K562 (cell line): ENCODE measurements at regions not wholly inside any gene's neighbourhood (a gene's known extent, or its start where the extent isn't known, plus 50 kb on each side); places are given as distances from the start of the nearest gene placed in this dataset.

Source experiments
- ATAC-seq: fragments of 200-7000 bp; cut with Tn5 transposase; 3 replicates; pipeline ENCODE4 v1.9.1; 2020; ENCODE audit warnings: moderate library complexity
- BruUV-seq: library from RNA; stranded (reverse); fragments of 400-500 nt; replicated peaks from 2 replicates; lab custom pipeline; 2021; lab: Mats Ljungman, UMichigan
- CTCF ChIA-PET: fragments of 300-600 bp; formaldehyde crosslinking; extraction: SDS; loops from one replicate; lab custom pipeline; 2021; ENCODE audit warnings: low intra/inter-chr PET ratio; lab: Yijun Ruan, JAX
- POLR2A ChIA-PET: fragments of 300-600, 350-650 bp; sonication (Branson Sonifier 250); formaldehyde crosslinking; extraction: SDS; loops from one replicate; lab custom pipeline; 2021; ENCODE audit warnings: antibody characterized with exemption, inconsistent platforms; lab: Yijun Ruan, JAX
- DNase-seq, 4 experiments: peaks; one replicate each; pipeline versions ENCODE4 v3.0.0 to v3.0.0-alpha.2; 2011 to 2018; ENCODE audit warnings: low spot score in 3 of 4, mixed read lengths in 3 of 4; ENCODE audit errors: extremely low read depth in 1 of 4
- FAIRE-seq: peaks from 2 replicates; lab custom pipeline; 2011; peaks lifted over from hg19 to GRCh38; lab: Jason Lieb, UNC
- H2AFZ ChIP-seq: 2 replicates; pipeline ENCODE4 v1.6.0; 2011; ENCODE audit warnings: low read depth, low read length, control low read depth, inconsistent platforms
- H3K27ac ChIP-seq: fragments of 200-600 bp; 3 replicates; pipeline ENCODE4 v1.8.0; 2011; ENCODE audit warnings: low read depth, mild to moderate bottlenecking, control low read depth, inconsistent platforms, low read length, moderate library complexity, mixed read lengths; ENCODE audit errors: extremely low read depth
- H3K27me3 ChIP-seq, 2 experiments: fragments of 300-600 bp in 1 of 2; 2 replicates in 1 of 2; 3 replicates in 1 of 2; pipeline versions ENCODE4 v1.6.0 to v1.8.0; 2011; ENCODE audit warnings: inconsistent platforms in 2 of 2, low read length in 2 of 2, mild to moderate bottlenecking in 1 of 2, mixed read lengths in 1 of 2, moderate library complexity in 1 of 2; ENCODE audit not compliant: control insufficient read depth in 2 of 2, insufficient read depth in 2 of 2
- H3K36me3 ChIP-seq: fragments of 300-600 bp; 3 replicates; pipeline ENCODE4 v1.8.0; 2011; ENCODE audit warnings: mild to moderate bottlenecking, low read length, inconsistent platforms; ENCODE audit not compliant: control insufficient read depth, insufficient read depth
- H3K4me1 ChIP-seq, 2 experiments: fragments of 200-600 bp in 1 of 2; replicated peaks in 1 of 2; 2 replicates in 1 of 2; 3 replicates in 1 of 2; pipeline versions ENCODE4 v1.5.1 to v1.8.0; 2011; ENCODE audit warnings: inconsistent platforms in 2 of 2, low read length in 2 of 2, mild to moderate bottlenecking in 1 of 2, mixed read lengths in 1 of 2, moderate library complexity in 1 of 2; ENCODE audit not compliant: control insufficient read depth in 2 of 2, insufficient read depth in 2 of 2
- H3K4me2 ChIP-seq: 2 replicates; pipeline ENCODE4 v1.6.1; 2011; ENCODE audit warnings: low read length, control low read depth, inconsistent platforms, mixed read lengths; ENCODE audit not compliant: insufficient read depth
- H3K4me3 ChIP-seq: fragments of 200-600 bp; sonication (generic), shearing (Covaris generic); 2 replicates; pipeline ENCODE4 v1.5.1; 2016; ENCODE audit warnings: control low read depth, inconsistent platforms
- H3K79me2 ChIP-seq: fragments of 200-600 bp; 3 replicates; pipeline ENCODE4 v1.8.0; 2011; ENCODE audit warnings: low read length, inconsistent platforms; ENCODE audit not compliant: control insufficient read depth, insufficient read depth
- H3K9ac ChIP-seq, 2 experiments: 2 replicates each; pipeline versions ENCODE4 v1.6.0 to v1.6.1; 2011; ENCODE audit warnings: low read depth in 2 of 2, low read length in 2 of 2, control low read depth in 1 of 2, inconsistent platforms in 1 of 2, mild to moderate bottlenecking in 1 of 2, mixed read lengths in 1 of 2; ENCODE audit not compliant: insufficient read depth in 1 of 2
- H3K9me1 ChIP-seq: one replicate; pipeline ENCODE4 v1.6.0; 2011; ENCODE audit warnings: inconsistent platforms, mild to moderate bottlenecking, low read length, moderate library complexity; ENCODE audit not compliant: control insufficient read depth, insufficient read depth
- H3K9me3 ChIP-seq: replicated peaks from 2 replicates; pipeline ENCODE4 v1.5.1; 2011; ENCODE audit warnings: low read depth, low read length, inconsistent platforms; ENCODE audit not compliant: control insufficient read depth, insufficient read depth
- H4K20me1 ChIP-seq: replicated peaks from 2 replicates; pipeline ENCODE4 v1.6.1; 2011; ENCODE audit warnings: low read length, inconsistent platforms, mixed read lengths; ENCODE audit not compliant: control insufficient read depth, insufficient read depth
- HDGF ChIP-seq: fragments of 450-650 bp; IDR thresholded peaks from 2 replicates; pipeline ENCODE4 v1.6.1; 2016
- NBN ChIP-seq: fragments of 450-650 bp; IDR thresholded peaks from 2 replicates; pipeline ENCODE4 v1.6.1; 2016; ENCODE audit warnings: low read depth, mild to moderate bottlenecking
- SRSF1 ChIP-seq: fragments of 200-400 bp; formaldehyde crosslinking; IDR thresholded peaks from 2 replicates; pipeline ENCODE4 v1.6.1; 2017; ENCODE audit warnings: mild to moderate bottlenecking, low read depth, low read length, moderate library complexity
- ZBTB11 ChIP-seq, 3 experiments: fragments of 200-800 bp in 1 of 3; fragments of 250-450 bp in 1 of 3; fragments of 450-650 bp in 1 of 3; sonication (Bioruptor Pico) in 1 of 3; sonication (Bioruptor generic) in 1 of 3; formaldehyde crosslinking in 1 of 3; IDR thresholded peaks; 2 replicates each; pipeline versions ENCODE4 v1.6.1 to v1.8.0; 2016 to 2022; ENCODE audit warnings: mild to moderate bottlenecking in 2 of 3, missing genetic modification characterization in 2 of 3, missing compliant biosample characterization in 1 of 3, moderate library complexity in 1 of 3
- ZNF583 ChIP-seq: fragments of 250-450 bp; sonication (Bioruptor Pico); IDR thresholded peaks from 2 replicates; pipeline ENCODE4 v1.4.0; 2020
- in situ Hi-C: fragments of 300-500 bp; cut with MboI; formaldehyde crosslinking; loops from 4 replicates; pipeline ENCODE4 v1.15.0; 2018; ENCODE audit warnings: inconsistent platforms, mixed read lengths
- intact Hi-C: fragments of 100-400 bp; cut with micrococcal nuclease; formaldehyde crosslinking; loops from 2 replicates; pipeline ENCODE4 v1.14.2; 2022
- TF ChIP-seq, protein P1 (sequence below): fragments of 450-650 bp; IDR thresholded peaks from 2 replicates; pipeline ENCODE4 v1.6.1; 2016; ENCODE audit warnings: low read depth, mild to moderate bottlenecking, moderate library complexity

DNA sequence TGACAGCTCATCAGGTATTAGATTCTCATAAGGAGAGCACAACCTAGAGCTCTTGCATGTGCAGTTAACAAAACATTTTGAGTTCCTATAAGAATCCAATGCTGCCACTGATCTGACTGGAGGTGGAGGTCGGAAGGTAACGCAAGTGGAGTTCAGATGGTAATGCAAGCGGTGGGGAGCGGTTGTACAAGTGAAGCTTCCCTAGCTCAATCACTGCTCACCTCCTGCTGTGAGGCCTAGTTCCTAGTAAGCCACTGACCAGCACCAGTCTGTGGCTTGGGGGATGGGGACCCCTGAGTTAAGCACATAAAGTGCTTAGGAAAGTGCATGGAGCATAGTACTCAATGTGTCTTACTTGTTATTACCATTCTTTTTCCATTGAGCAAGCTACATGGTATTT, 983.2 kb upstream of the IGFBP7 start (continued):
- TF ChIP-seq ZBTB11 (CRISPR knock-in tag; IDR thresholded peaks at IDR 0.05) (no peak), NBN (no peak), ZNF583 (CRISPR knock-in tag) (no peak)
- TF ChIP-seq, protein P1, sequence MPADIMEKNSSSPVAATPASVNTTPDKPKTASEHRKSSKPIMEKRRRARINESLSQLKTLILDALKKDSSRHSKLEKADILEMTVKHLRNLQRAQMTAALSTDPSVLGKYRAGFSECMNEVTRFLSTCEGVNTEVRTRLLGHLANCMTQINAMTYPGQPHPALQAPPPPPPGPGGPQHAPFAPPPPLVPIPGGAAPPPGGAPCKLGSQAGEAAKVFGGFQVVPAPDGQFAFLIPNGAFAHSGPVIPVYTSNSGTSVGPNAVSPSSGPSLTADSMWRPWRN, result no peak
- TF ChIP-seq, all 486 proteins: peak for 0

DNA sequence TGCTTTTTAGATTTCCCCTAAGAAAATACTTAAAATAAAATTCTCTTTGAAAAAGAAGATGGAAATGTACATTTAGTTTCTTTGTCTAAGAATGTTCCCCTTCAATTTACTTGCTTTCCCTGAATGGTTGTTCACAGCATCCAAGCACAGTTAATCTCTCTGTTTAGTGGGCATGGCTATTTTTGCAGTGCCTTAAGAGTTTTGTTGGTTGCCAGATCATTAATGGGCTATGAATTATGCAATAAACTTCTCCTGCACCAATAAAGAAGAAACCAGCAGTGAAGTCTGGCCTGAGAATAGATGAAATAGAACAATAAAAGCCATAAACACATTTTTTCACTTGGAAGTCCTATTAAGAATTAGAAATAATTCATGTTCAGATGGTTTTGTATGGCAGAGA, 980.4 kb upstream of the IGFBP7 start:
- Histone ChIP-seq H3K9me1 (no peaks in the 10 kb centered on the region), H3K9ac (no peak overlapping the region), H3K4me2 (no peak overlapping the region), H3K36me3 (no peaks in the 10 kb centered on the region), H4K20me1 (no peaks in the 10 kb centered on the region), H3K27me3 (no peaks in the 10 kb centered on the region), H3K79me2 (no peaks in the 10 kb centered on the region), H3K4me3 (no peak overlapping the region), H3K27ac (no peak overlapping the region), H3K9me3 (no peaks in the 10 kb centered on the region), H3K4me1 (no peaks in the 10 kb centered on the region), H2AFZ (no peak overlapping the region)
- no peak for ATAC-seq
- BruUV-seq, result no TSS peak
- in situ Hi-C loops (no loop called here), intact Hi-C loops (no loop called here)
- ChIA-PET CTCF (no interaction called here), POLR2A (no interaction called here)
- TF ChIP-seq SRSF1 (no peak), HDGF (no peak)
- FAIRE-seq, result no peak
- no peak for DNase-seq
